HG02981 (cell line): ENCODE measurements at regions not wholly inside any gene's neighbourhood (a gene's known extent, or its start where the extent isn't known, plus 50 kb on each side); places are given as distances from the start of the nearest gene placed in this dataset.

Experiments used
- ATAC-seq: cut with Tn5 transposase; IDR thresholded peaks from one replicate; pipeline ENCODE4 v1.9.1; 2021; ENCODE audit warnings: mild to moderate bottlenecking, moderate library complexity; ENCODE audit not compliant: unreplicated experiment

DNA sequence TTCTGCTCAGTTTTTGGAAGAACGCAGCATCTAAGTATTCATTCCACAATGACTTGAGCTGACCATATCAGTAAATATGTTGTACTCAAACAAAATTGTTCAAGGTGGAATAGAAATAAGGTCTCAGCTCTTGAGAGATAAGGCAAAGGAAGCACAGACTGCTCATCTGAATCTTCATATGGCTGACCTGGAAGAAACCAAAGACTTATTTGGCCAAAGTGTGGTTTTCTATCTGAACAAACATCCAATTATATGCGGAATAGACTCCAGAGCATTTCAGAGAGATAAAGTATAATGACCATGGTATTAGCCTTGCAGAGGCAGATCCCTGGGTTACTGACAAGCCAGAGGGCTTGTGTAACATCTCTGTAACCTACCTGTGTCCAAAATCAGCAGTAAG is 308.7 kb downstream of the CD83 start:
- no peak for ATAC-seq

DNA sequence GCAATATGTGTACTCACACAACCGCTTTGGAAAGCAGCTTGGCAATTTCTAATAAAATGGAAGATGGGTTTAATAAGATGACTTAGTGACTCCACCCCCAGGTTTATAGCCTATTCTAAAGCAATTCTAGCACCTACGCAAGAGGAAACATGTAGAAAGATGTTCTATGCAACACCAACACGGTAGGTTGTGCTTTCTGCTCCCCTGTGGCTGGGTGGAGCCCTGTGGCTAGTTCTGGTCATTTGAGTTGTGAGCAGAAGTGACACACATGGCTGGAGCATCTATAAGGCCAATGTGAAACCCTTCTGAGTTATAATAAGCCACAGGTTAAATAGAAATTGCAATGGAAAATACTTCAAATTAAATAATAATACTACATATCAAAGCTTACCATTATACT is 310.7 kb downstream of the CD83 start:
- ATAC-seq: no peak

DNA sequence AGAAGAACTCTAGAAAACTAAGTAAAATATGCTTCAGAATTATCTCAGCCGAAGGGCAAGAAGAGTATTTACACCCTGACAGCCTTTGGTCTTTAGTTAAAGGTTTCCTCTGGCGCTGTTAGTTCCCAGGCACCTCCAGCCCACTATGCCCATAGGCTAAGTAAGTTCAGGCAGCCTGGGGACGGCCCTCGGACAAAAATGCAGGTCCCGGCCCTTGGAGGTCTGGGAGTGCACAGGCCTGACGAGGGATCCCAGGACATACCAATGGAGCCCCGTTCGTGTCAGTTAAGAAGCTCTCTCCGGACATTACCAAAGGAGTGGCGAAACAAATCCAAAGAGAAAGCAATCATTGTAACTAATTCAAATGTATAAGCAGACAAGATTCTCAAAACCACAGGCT is 311.8 kb downstream of the CD83 start:
- ATAC-seq: no peak

- ATAC-seq: no peak
Observed at GRCh38 chr6:14430218-14430617, 312.6 kb downstream of the CD83 start.

GRCh38 chr6:14431385-14432330 is 314.1 kb downstream of the CD83 start:
- no peak for ATAC-seq

DNA sequence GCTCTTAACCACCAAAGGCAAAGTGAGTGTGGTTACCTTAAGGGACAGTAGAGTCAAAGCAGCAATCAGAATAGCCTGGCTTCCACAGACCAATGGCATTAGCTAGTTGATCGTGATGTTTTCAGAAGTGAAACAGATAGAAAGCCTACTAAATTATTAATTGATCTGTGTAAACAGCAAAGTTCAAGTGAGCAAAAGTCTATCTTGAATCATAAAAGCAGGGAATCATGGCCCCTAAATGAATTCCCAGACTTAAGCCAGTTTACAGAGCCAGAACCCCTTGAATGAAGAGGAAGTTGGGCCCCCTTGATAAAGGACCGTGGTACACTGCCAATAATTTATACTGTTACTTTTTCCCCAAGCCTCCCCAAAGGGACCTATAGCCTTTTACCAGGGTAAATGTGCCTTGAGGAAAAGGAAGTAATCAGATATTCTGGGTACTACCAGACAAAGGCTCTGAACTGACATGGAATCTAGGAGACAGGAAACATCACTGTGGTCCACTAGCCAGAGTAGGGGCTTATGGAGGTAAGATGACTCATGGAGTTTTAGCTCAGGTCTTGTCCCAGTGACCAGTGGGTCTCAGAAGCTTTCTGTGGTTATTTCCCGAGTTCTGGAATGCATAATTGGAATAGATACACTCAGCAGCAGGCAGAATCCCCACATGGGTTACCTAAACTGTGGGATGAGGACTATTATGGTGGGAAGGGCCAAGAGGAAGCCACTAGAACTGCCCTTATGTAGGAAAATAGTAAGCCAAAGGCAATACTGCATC is 317.5 kb downstream of the CD83 start:
- ATAC-seq: no peak

GRCh38 chr6:14436592-14437132 is 319.1 kb downstream of the CD83 start:
- no peak for ATAC-seq

GRCh38 chr6:14439419-14439818 is 321.8 kb downstream of the CD83 start:
- ATAC-seq: no peak

GRCh38 chr6:14440215-14440910 is 322.8 kb downstream of the CD83 start:
- ATAC-seq: no peak

GRCh38 chr6:14440940-14441781 is 323.6 kb downstream of the CD83 start:
- ATAC-seq: no peak

DNA sequence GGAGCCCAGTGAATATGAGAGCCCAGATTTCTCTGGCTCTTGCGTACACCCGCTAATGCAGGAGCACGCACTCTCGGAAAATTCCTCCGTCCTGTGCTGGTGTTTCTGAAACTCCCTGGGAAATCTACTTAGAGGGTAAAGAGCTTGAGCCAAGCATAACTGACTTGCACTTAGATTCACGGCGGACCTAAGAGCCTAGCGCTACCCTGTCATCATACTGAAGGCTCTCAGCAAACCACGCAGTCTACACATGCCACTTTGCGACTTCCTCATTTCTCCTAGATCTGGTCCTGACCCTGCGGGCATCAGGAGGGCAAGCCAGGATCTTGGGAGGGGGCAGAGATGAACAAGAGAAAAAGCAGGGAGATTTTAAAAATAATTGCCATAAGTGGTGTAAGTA is 324.7 kb downstream of the CD83 start:
- no peak for ATAC-seq

DNA sequence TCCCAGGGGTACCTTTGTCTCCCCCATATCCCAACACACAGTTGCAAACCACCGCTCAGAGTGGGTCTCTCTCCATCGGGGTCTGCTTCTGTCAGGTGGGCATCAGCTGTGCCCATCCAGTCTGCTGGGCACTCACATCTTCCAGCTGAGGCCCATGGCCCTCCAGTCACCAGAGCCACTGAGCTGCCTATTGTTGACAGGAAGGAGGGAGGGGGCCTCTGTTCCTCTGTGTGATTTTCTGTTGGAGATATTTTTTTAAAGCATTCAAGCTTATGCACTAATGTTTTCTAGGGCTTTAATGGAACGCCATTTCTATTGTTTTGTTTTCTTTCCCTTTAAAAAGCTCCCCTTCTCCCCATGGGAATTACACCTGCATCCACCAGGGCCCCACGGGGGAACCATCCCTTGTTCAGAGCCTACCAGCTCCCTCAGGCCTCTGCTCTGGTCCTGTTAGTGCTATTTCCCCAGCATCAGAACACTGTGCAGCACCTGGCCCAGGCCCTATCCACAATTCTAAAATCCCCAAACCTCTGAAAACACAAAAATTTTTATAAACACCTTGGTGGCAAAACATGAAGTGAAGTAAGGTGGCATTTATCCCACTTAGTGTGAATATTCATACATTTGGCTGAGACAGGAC is 326.2 kb downstream of the CD83 start:
- no peak for ATAC-seq

DNA sequence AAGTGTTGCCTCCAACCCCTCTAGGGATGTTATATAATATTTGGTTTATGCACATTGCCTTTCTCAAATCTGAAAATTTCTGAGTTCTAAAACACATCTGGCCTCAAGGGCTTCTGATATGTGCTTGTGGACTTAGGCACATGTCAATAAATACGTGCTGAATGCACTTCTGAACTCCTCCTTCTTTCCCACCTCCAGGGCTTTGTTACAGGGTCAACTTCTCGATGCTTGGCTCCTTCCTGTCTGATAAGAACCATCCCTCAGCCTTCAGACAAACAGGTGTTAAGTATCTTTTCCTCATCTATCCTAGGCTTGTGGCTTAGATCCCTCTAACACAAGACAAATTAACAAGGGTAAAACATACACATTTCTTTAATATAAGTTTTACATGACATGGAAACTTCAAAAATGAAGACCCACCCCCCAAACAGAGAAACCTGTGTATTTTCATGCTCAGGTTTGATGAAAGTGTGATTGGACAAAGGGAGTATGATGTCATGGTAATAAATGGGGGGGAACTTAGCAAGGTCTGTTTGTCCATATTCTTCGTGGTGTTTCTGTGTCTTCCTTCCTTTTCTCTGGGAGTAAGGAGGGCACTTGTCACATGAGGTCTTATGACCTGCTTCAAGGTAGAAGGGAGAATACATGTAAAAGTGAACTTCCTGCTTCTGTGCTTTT is 326.9 kb downstream of the CD83 start:
- ATAC-seq: no peak

DNA sequence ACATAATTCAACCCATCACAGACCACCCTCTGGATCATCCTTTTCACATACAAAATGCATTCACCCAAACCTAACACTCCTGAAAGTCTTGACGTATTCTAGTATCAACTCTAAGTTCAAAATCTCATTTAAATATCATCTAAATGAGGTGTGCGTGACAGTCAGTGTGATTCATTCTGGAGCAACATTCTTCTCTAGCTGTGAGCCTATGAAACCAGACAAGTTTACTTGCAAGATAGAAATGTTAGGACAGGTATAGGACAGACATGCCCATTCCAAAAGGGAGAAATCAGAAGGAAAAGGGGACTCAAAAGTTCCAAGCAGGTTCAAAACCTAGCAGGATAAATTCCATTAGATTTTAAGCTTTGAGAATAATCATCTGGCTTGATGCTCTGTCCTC is 329.7 kb downstream of the CD83 start:
- ATAC-seq: no peak

DNA sequence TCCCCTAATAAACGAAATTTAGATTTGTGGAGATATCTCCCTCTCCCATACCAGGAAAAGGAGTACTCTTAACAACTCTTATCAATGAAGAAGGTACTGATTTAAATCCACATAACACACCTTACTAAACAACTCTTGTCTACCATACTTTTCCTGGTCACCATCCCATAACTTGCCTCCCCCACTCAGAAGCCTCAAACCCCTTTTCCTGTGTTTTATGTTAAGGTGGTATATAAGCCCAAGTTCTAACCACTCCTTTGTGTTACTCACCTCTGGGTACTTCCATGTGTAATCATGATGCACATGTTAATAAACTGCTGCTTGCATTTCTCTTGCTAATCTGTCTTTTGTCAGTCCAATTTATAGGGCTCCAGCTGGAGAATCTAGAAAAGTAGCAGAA is 330.7 kb downstream of the CD83 start:
- ATAC-seq: no peak

DNA sequence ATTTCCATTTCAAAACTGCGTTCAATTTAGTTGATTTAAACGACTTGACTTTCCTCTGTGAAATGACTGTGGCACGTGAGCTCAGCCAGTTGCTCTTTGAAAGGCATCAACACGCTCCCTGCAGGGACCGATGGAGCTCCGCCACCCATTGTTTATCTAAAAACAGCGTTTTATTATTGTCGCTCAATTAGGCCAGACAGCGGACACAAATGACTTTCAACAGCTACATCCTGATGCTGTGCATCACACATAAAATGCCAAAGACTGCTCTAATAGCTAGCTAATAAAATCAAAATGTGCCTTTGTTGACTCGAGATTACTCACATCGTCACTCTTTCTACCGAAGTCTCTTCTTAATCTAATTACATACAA is 332.5 kb downstream of the CD83 start:
- ATAC-seq: no peak

- ATAC-seq: no peak
Observed at GRCh38 chr6:14450578-14450977, 333.0 kb downstream of the CD83 start.

- no peak for ATAC-seq
Observed at GRCh38 chr6:14451594-14452374, 334.2 kb downstream of the CD83 start.
